CD8-positive, alpha-beta memory T cell (primary cell): ENCODE measurements at regions not wholly inside any gene's neighbourhood (a gene's known extent, or its start where the extent isn't known, plus 50 kb on each side); places are given as distances from the start of the nearest gene placed in this dataset.
"Not testable (repeated sequence)": the region's sequence is repeated elsewhere in the genome, so short reads cannot be mapped to it uniquely, and the experiment has no call there.

Experiments used
- CTCF ChIA-PET: fragments of 350-600 bp; sonication (Branson Sonifier 250); formaldehyde crosslinking; loops from one replicate; lab custom pipeline; 2021; ENCODE audit warnings: antibody characterized with exemption; lab: Charles Lee
- POLR2A ChIA-PET: fragments of 350-600 bp; sonication (Branson Sonifier 250); formaldehyde crosslinking; loops from one replicate; lab custom pipeline; 2021; ENCODE audit warnings: antibody characterized with exemption; lab: Charles Lee
- DNase-seq, 5 donors: peaks; one replicate each; pipeline versions ENCODE4 v3.0.0 to v3.0.0-alpha.2; 2020 to 2022; ENCODE audit warnings: mixed read lengths in 1 of 5
- H3K27ac ChIP-seq: one replicate; pipeline ENCODE4 v1.7.0; 2013; ENCODE audit warnings: low read depth, mild to moderate bottlenecking, low read length, moderate library complexity
- H3K27me3 ChIP-seq: 2 replicates; pipeline ENCODE4 v1.7.0; 2013; ENCODE audit warnings: low read length, mild to moderate bottlenecking; ENCODE audit not compliant: insufficient read depth, poor library complexity, severe bottlenecking
- H3K36me3 ChIP-seq: 2 replicates; pipeline ENCODE4 v1.7.0; 2013; ENCODE audit warnings: mild to moderate bottlenecking, low read length, moderate library complexity; ENCODE audit not compliant: insufficient read depth
- H3K4me1 ChIP-seq: 2 replicates; pipeline ENCODE4 v1.7.0; 2013; ENCODE audit warnings: mild to moderate bottlenecking, low read length, moderate library complexity; ENCODE audit not compliant: insufficient read depth
- H3K4me3 ChIP-seq: 2 replicates; pipeline ENCODE4 v1.7.0; 2013; ENCODE audit warnings: mild to moderate bottlenecking, low read length
- H3K9me3 ChIP-seq: 2 replicates; pipeline ENCODE4 v1.7.0; 2013; ENCODE audit warnings: mild to moderate bottlenecking, low read length
- H3K27ac Mint-ChIP-seq, 8 donors: one replicate each; pipeline ENCODE4 v1.8.0; 2020 to 2021; ENCODE audit warnings: mixed read lengths in 8 of 8, mild to moderate bottlenecking in 6 of 8, inconsistent platforms in 3 of 8, moderate library complexity in 3 of 8
- H3K27me3 Mint-ChIP-seq, 2 donors: one replicate each; pipeline ENCODE4 v1.8.0; 2020 to 2021; ENCODE audit warnings: mixed read lengths in 2 of 2, mild to moderate bottlenecking in 1 of 2, moderate library complexity in 1 of 2
- H3K36me3 Mint-ChIP-seq, 3 donors: one replicate each; pipeline ENCODE4 v1.8.0; 2020 to 2021; ENCODE audit warnings: mixed read lengths in 3 of 3, inconsistent platforms in 1 of 3, mild to moderate bottlenecking in 1 of 3
- H3K4me1 Mint-ChIP-seq, 3 donors: one replicate each; pipeline ENCODE4 v1.8.0; 2020 to 2021; ENCODE audit warnings: mixed read lengths in 3 of 3, inconsistent platforms in 1 of 3, mild to moderate bottlenecking in 1 of 3
- H3K4me3 Mint-ChIP-seq, 7 donors: one replicate each; pipeline ENCODE4 v1.8.0; 2020 to 2021; ENCODE audit warnings: mixed read lengths in 7 of 7, mild to moderate bottlenecking in 6 of 7, moderate library complexity in 4 of 7, inconsistent platforms in 2 of 7
- H3K9me3 Mint-ChIP-seq, 5 donors: one replicate each; pipeline ENCODE4 v1.8.0; 2020 to 2022; ENCODE audit warnings: mixed read lengths in 5 of 5, mild to moderate bottlenecking in 3 of 5, moderate library complexity in 2 of 5, inconsistent platforms in 1 of 5

- H3K4me1 Mint-ChIP-seq, POLR2A ChIA-PET: not testable (repeated sequence)
- peaks cover 0 to 12% of the 10 kb centered on the region in 2 donors for H3K27me3 Mint-ChIP-seq
Observed at GRCh38 chr4:112838015-112838414, 201.1 kb downstream of the LARP7 start.

DNA sequence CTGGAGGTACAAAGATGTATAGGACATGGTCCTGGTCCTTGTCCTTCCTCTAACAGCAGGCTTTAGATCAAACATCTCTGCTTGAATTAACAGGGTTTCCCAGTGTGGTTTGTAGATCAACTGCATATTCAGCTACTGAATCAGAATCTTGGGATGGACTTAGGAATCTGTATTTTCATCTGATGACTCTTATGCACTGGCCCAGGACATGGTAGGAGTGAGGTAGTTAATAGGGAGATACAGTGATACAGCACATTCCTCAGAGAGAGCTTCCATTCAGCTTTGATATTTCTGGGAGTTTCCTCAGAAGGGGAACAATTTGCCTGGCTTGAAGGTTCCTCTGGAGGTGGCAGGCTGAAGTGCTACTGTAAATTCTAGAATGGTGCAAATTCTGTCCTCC is 203.1 kb downstream of the LARP7 start:
- Mint-ChIP-seq H3K27ac (no peak overlapping the region), H3K9me3 (peaks cover 0 to 2% (median 0%) of the 10 kb centered on the region in 5 donors), H3K27me3 (peaks cover 0 to 12% of the 10 kb centered on the region in 2 donors), H3K4me3 (no peak overlapping the region), H3K36me3 (no peaks in the 10 kb centered on the region), H3K4me1 (no peaks in the 10 kb centered on the region)
- Histone ChIP-seq H3K36me3 (no peaks in the 10 kb centered on the region), H3K27ac (no peak overlapping the region), H3K27me3 (no peaks in the 10 kb centered on the region), H3K4me3 (no peak overlapping the region), H3K9me3 (no peaks in the 10 kb centered on the region), H3K4me1 (no peaks in the 10 kb centered on the region)
- DNase-seq: no peak
- POLR2A ChIA-PET: no interaction called here
- CTCF ChIA-PET: no interaction called here

More at GRCh38 chr4:112838015-112838414, 201.1 kb downstream of the LARP7 start:
- H3K4me3 ChIP-seq, DNase-seq, H3K27ac Mint-ChIP-seq, H3K9me3 Mint-ChIP-seq, H3K4me1 ChIP-seq, H3K9me3 ChIP-seq, H3K36me3 Mint-ChIP-seq, H3K4me3 Mint-ChIP-seq, H3K36me3 ChIP-seq, CTCF ChIA-PET, H3K27ac ChIP-seq, H3K27me3 ChIP-seq: not testable (repeated sequence)

DNA sequence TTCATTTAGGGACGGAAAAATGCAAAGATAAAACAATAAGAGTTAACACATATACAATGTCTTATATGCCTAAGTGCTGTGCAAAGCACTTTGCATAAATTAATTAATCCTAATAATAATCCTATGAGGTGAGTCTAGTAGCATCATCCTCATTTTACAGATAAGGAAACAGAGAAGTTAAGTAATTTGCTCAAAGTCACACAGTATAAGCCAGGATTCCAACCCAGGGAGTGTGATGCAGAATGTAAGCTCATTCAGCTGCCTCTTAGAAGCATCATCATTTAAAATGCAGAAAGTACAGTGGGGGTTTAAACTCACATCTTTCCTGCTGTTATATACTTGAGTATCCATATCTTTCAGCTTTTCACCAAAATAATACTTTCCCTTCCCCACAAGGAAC is 203.7 kb downstream of the LARP7 start:
- no peak overlapping the region for H3K4me3 Mint-ChIP-seq
- H3K27me3 Mint-ChIP-seq: peaks cover 0 to 12% of the 10 kb centered on the region in 2 donors
- no peaks in the 10 kb centered on the region for H3K4me1 ChIP-seq
- ChIA-PET CTCF (no interaction called here), POLR2A (no interaction called here)
- no peaks in the 10 kb centered on the region for H3K27me3 ChIP-seq
- no peaks in the 10 kb centered on the region for H3K4me1 Mint-ChIP-seq
- H3K4me3 ChIP-seq: no peak overlapping the region
- H3K9me3 ChIP-seq: no peaks in the 10 kb centered on the region
- peaks cover 0 to 2% (median 0%) of the 10 kb centered on the region in 5 donors for H3K9me3 Mint-ChIP-seq
- H3K27ac Mint-ChIP-seq: no peak overlapping the region
- no peaks in the 10 kb centered on the region for H3K36me3 ChIP-seq
- no peak for DNase-seq
- H3K36me3 Mint-ChIP-seq: no peaks in the 10 kb centered on the region
- H3K27ac ChIP-seq: no peak overlapping the region

DNA sequence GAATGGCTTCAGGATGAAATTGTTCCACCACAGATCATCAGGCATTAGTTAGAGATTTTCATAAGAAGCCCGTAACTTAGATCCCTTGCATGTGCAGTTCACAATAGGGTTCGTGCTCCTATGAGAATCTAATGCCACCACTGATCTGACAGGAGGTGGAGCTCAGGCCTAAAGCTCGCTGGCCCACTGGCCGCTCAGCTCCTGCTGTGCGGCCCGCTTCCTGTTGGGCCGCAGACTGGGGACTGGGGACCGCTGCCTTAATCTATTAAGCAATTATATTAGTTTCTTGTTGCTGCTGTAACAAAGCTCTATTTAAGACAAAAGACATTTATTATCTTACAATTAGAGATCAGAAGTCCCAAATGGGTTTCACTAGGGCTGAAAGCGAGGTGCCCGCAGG is 205.6 kb downstream of the LARP7 start:
- no peak for DNase-seq
- POLR2A ChIA-PET: no interaction called here

DNA sequence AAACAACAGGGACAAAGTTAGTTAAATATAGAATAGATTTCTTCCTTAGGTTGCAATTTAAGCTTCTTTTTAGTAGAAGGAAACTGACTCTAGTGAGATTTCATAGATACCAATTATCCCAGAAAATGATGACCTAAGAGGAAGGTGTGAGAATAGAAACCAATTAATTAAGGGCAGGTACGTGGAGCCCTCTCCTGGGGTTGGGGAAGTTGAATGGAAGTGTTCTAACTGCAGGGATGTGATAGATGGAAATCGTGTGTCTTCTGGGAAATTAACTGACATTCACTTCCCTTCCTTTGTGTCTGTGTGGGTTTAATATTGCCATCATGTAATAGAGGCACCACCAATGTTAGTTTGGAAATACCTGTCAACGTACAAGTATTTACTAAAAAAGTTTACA is 204.1 kb upstream of the ANK2 start:
- no peaks in the 10 kb centered on the region for H3K9me3 ChIP-seq
- H3K27me3 ChIP-seq: no peaks in the 10 kb centered on the region
- Mint-ChIP-seq H3K36me3 (no peaks in the 10 kb centered on the region), H3K9me3 (no peaks in the 10 kb centered on the region), H3K4me3 (no peak overlapping the region), H3K27me3 (peaks cover 0 to 4% of the 10 kb centered on the region in 2 donors), H3K4me1 (no peaks in the 10 kb centered on the region), H3K27ac (peak overlapping the region in 1 of 8 donors; percentile 81)
- no peak for DNase-seq
- H3K4me3 ChIP-seq: no peak overlapping the region
- CTCF ChIA-PET: no interaction called here
- H3K36me3 ChIP-seq: no peaks in the 10 kb centered on the region
- POLR2A ChIA-PET: no interaction called here
- no peaks in the 10 kb centered on the region for H3K4me1 ChIP-seq
- H3K27ac ChIP-seq: no peak overlapping the region

More for the DNA sequence above, 205.6 kb downstream of the LARP7 start:
- Mint-ChIP-seq H3K9me3 (peaks cover 0 to 2% (median 0%) of the 10 kb centered on the region in 5 donors), H3K27ac (no peak overlapping the region), H3K4me1 (no peaks in the 10 kb centered on the region), H3K36me3 (no peaks in the 10 kb centered on the region), H3K4me3 (no peak overlapping the region), H3K27me3 (peaks cover 0 to 12% of the 10 kb centered on the region in 2 donors)
- Histone ChIP-seq H3K27ac (no peak overlapping the region), H3K27me3 (no peaks in the 10 kb centered on the region), H3K36me3 (no peaks in the 10 kb centered on the region), H3K4me3 (no peak overlapping the region), H3K4me1 (no peaks in the 10 kb centered on the region), H3K9me3 (no peaks in the 10 kb centered on the region)
- CTCF ChIA-PET: no interaction called here

DNA sequence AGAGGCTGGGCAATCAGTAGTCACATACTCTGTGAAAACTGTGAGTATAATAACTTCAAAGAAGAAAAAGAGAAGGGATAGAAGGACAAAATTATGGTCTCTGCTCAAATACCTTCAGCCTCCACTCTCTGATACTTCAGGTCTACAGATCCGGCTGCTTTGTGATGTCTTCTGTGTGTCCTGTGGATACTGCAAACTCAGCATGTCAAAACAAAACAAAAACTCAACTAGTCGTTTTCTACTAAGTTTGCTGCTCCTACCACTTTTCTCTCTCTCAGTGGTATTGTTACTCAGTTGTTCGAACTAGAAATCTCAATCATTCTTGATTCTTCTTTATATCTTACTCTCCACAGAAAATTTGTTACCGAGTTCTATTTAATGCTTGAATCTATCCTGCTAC is 202.4 kb upstream of the ANK2 start:
- Histone ChIP-seq H3K4me3 (no peak overlapping the region), H3K4me1 (no peaks in the 10 kb centered on the region), H3K9me3 (no peaks in the 10 kb centered on the region), H3K27me3 (no peaks in the 10 kb centered on the region), H3K36me3 (no peaks in the 10 kb centered on the region), H3K27ac (no peak overlapping the region)
- Mint-ChIP-seq H3K27ac (no peak overlapping the region), H3K4me1 (no peaks in the 10 kb centered on the region), H3K4me3 (no peak overlapping the region), H3K9me3 (no peaks in the 10 kb centered on the region), H3K36me3 (no peaks in the 10 kb centered on the region), H3K27me3 (peaks cover 0 to 2% of the 10 kb centered on the region in 2 donors)
- POLR2A ChIA-PET: no interaction called here
- CTCF ChIA-PET: no interaction called here
- no peak for DNase-seq

DNA sequence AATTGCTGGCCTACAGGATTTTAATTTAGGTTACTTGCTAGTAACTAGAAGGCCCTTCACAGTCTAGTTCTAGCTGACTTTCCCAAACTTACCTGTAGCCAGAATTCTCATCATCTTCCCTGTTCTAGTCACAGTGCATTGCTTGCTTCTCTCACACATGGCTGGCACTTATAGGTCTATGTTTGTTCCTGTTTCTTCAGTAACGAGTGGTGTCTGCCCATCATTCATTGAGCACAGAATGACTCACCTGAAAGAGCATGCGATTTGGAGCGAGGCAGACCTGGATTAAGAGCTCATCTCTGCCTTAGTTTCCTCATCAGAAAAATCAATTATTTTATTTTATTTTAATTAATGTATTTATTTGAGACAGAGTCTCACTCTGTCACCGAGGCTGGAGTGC is 201.7 kb upstream of the ANK2 start:
- no peaks in the 10 kb centered on the region for H3K27me3 ChIP-seq
- H3K36me3 ChIP-seq: no peaks in the 10 kb centered on the region
- no peak for DNase-seq
- ChIA-PET POLR2A (no interaction called here), CTCF (no interaction called here)
- no peaks in the 10 kb centered on the region for H3K4me1 ChIP-seq
- no peaks in the 10 kb centered on the region for H3K36me3 Mint-ChIP-seq
- H3K27ac ChIP-seq: no peak overlapping the region
- no peaks in the 10 kb centered on the region for H3K9me3 Mint-ChIP-seq
- H3K4me3 Mint-ChIP-seq: no peak overlapping the region
- H3K27ac Mint-ChIP-seq: no peak overlapping the region
- H3K4me3 ChIP-seq: no peak overlapping the region
- H3K27me3 Mint-ChIP-seq: peaks cover 0 to 3% of the 10 kb centered on the region in 2 donors
- H3K9me3 ChIP-seq: no peaks in the 10 kb centered on the region
- H3K4me1 Mint-ChIP-seq: no peaks in the 10 kb centered on the region

DNA sequence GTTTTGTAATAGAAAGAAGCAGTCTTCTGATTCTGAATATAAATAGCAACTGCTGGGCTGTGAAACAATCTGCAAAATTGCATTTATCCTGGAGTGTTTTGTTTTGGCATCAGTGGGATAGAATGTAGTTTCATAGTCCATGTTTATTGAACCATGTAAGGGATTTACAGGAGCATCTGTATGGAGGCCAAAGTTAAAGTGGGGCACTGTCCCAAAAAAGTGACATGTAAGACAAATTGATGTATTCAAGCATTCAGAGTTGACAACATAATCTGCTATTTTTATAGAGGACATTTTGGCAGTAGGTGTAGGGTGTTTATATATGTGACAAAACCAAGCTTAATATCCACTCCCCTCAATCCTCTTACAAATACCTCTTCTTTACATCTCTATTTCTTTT is 200.5 kb upstream of the ANK2 start:
- no peak overlapping the region for H3K27ac ChIP-seq
- no peak for DNase-seq
- ChIA-PET POLR2A (no interaction called here), CTCF (no interaction called here)
- no peaks in the 10 kb centered on the region for H3K36me3 Mint-ChIP-seq
- no peaks in the 10 kb centered on the region for H3K9me3 Mint-ChIP-seq
- no peak overlapping the region for H3K4me3 Mint-ChIP-seq
- no peak overlapping the region for H3K27ac Mint-ChIP-seq
- H3K9me3 ChIP-seq: no peaks in the 10 kb centered on the region
- H3K4me3 ChIP-seq: no peak overlapping the region
- no peaks in the 10 kb centered on the region for H3K36me3 ChIP-seq
- H3K27me3 ChIP-seq: no peaks in the 10 kb centered on the region
- no peaks in the 10 kb centered on the region for H3K4me1 Mint-ChIP-seq
- H3K4me1 ChIP-seq: no peaks in the 10 kb centered on the region
- peaks cover 0 to 3% of the 10 kb centered on the region in 2 donors for H3K27me3 Mint-ChIP-seq

DNA sequence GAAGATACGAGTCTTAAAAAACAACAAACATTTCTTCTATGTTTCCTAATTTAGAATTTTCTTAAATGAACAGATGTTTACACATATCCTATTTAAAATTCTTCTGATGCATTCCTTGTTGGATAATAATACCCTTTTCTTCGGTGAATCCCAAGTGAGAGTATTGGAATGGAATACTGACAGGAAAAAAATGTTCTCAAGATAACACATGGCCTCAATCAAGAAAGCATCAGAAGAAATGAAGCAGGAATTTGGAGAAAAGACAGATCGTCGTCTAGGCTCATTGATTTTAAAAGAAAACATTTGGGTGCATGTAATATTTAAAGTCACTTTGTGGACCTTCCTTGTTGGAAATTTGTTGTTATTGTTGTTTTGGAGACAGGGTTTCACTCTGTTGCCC is 196.9 kb upstream of the ANK2 start:
- peaks cover 0 to 6% of the 10 kb centered on the region in 2 donors for H3K27me3 Mint-ChIP-seq
- ChIA-PET POLR2A (no interaction called here), CTCF (no interaction called here)
- no peaks in the 10 kb centered on the region for H3K9me3 ChIP-seq
- no peak overlapping the region for H3K4me3 Mint-ChIP-seq
- H3K9me3 Mint-ChIP-seq: no peaks in the 10 kb centered on the region
- DNase-seq: no peak
- H3K27me3 ChIP-seq: no peaks in the 10 kb centered on the region
- H3K27ac Mint-ChIP-seq: no peak overlapping the region
- H3K4me1 ChIP-seq: no peaks in the 10 kb centered on the region
- H3K4me1 Mint-ChIP-seq: no peaks in the 10 kb centered on the region
- H3K36me3 Mint-ChIP-seq: no peaks in the 10 kb centered on the region
- no peak overlapping the region for H3K27ac ChIP-seq
- no peak overlapping the region for H3K4me3 ChIP-seq
- no peaks in the 10 kb centered on the region for H3K36me3 ChIP-seq
